SK-N-SH (cell line): ENCODE measurements at regions not wholly inside any gene's neighbourhood (a gene's known extent, or its start where the extent isn't known, plus 50 kb on each side); places are given as distances from the start of the nearest gene placed in this dataset.

Source experiments
- CTCF ChIA-PET: fragments of 300-600, 350-600 bp; formaldehyde crosslinking; extraction: SDS; loops from one replicate; lab custom pipeline; 2021; lab: Yijun Ruan, JAX
- POLR2A ChIA-PET: fragments of 350-600 bp; sonication (Branson Sonifier 250); formaldehyde crosslinking; extraction: SDS; loops from one replicate; lab custom pipeline; 2020; ENCODE audit warnings: antibody characterized with exemption, inconsistent platforms; lab: Yijun Ruan, JAX
- DNase-seq: peaks from one replicate; pipeline ENCODE4 v3.0.0; 2012
- H2AFZ ChIP-seq: fragments of 200-600 bp; sonication (generic); 2 replicates; pipeline ENCODE4 v1.8.1; 2016; ENCODE audit warnings: antibody characterized with exemption, mild to moderate bottlenecking, low read depth
- H3F3A ChIP-seq: fragments of 200-600 bp; sonication (generic); replicated peaks from 2 replicates; pipeline ENCODE3; 2016; ENCODE audit warnings: antibody characterized with exemption, mild to moderate bottlenecking; ENCODE audit not compliant: insufficient read depth
- H3K27ac ChIP-seq, 2 experiments: fragments of 200-500 bp in 1 of 2; fragments of 200-600 bp in 1 of 2; sonication (Bioruptor generic) in 1 of 2; sonication (generic), shearing (Covaris generic) in 1 of 2; 2 replicates each; pipeline versions ENCODE4 v1.5.1 to v1.6.1; 2014 to 2016; ENCODE audit warnings: low read depth in 2 of 2, inconsistent platforms in 1 of 2, low read length in 1 of 2, mild to moderate bottlenecking in 1 of 2, mixed read lengths in 1 of 2
- H3K27me3 ChIP-seq: fragments of 200-600 bp; sonication (generic), shearing (Covaris generic); 2 replicates; pipeline ENCODE4 v1.6.1; 2016; ENCODE audit warnings: mixed run types; ENCODE audit not compliant: insufficient read depth
- H3K36me3 ChIP-seq, 2 experiments: fragments of 200-500 bp in 1 of 2; fragments of 200-600 bp in 1 of 2; sonication (Bioruptor generic) in 1 of 2; sonication (generic) in 1 of 2; replicated peaks in 1 of 2; 2 replicates each; pipeline versions ENCODE3 to v1.5.1; 2014 to 2016; ENCODE audit warnings: low read length in 1 of 2, mild to moderate bottlenecking in 1 of 2; ENCODE audit not compliant: insufficient read depth in 2 of 2, control insufficient read depth in 1 of 2
- H3K4me1 ChIP-seq, 2 experiments: fragments of 200-500 bp in 1 of 2; fragments of 200-600 bp in 1 of 2; sonication (Bioruptor generic) in 1 of 2; sonication (generic), shearing (Covaris generic) in 1 of 2; 2 replicates each; pipeline versions ENCODE4 v1.5.1 to v1.6.1; 2014 to 2016; ENCODE audit warnings: low read depth in 1 of 2, low read length in 1 of 2, mixed run types in 1 of 2; ENCODE audit not compliant: insufficient read depth in 2 of 2, control insufficient read depth in 1 of 2
- H3K4me2 ChIP-seq: fragments of 200-600 bp; sonication (generic), shearing (Covaris generic); 2 replicates; pipeline ENCODE4 v1.6.1; 2017; ENCODE audit warnings: mixed run types
- H3K4me3 ChIP-seq, 2 experiments: fragments of 200-500 bp in 1 of 2; fragments of 200-600 bp in 1 of 2; sonication (Bioruptor generic) in 1 of 2; sonication (generic), shearing (Covaris generic) in 1 of 2; 2 replicates each; pipeline versions ENCODE4 v1.5.1 to v1.8.1; 2014 to 2016; ENCODE audit warnings: low read depth in 2 of 2, inconsistent platforms in 1 of 2, low read length in 1 of 2, mild to moderate bottlenecking in 1 of 2, mixed read lengths in 1 of 2, moderate library complexity in 1 of 2
- H3K79me2 ChIP-seq: fragments of 200-600 bp; sonication (generic); 2 replicates; pipeline ENCODE4 v1.8.1; 2017; ENCODE audit warnings: mild to moderate bottlenecking; ENCODE audit not compliant: insufficient read depth
- H3K9ac ChIP-seq: fragments of 200-600 bp; sonication (generic); 2 replicates; pipeline ENCODE4 v1.6.1; 2017; ENCODE audit warnings: mixed run types
- H3K9me2 ChIP-seq: fragments of 200-600 bp; sonication (generic); 2 replicates; pipeline ENCODE4 v1.6.1; 2017; ENCODE audit warnings: mixed run types
- H3K9me3 ChIP-seq: fragments of 200-600 bp; sonication (generic); 2 replicates; pipeline ENCODE4 v1.6.1; 2017; ENCODE audit warnings: mixed run types, mild to moderate bottlenecking, moderate library complexity
- H4K20me1 ChIP-seq: fragments of 200-600 bp; sonication (generic); 2 replicates; pipeline ENCODE4 v1.6.1; 2017; ENCODE audit warnings: mild to moderate bottlenecking, mixed run types; ENCODE audit not compliant: insufficient read depth
- CHD2 ChIP-seq: fragments of 150-350 bp; IDR thresholded peaks from 2 replicates; pipeline ENCODE4 v1.6.1; 2018; ENCODE audit warnings: low read length; ENCODE audit not compliant: partially characterized antibody
- ELF1 ChIP-seq: IDR thresholded peaks from 2 replicates; pipeline ENCODE4 v1.4.0; 2012
- EP300 ChIP-seq, 2 experiments: IDR thresholded peaks; 2 replicates each; pipeline versions ENCODE4 v1.4.0 to v1.6.1; 2012; ENCODE audit warnings: borderline replicate concordance in 1 of 2, low read depth in 1 of 2, low read length in 1 of 2
- EZH2phosphoT487 ChIP-seq: fragments of 200-600 bp; sonication (generic); IDR thresholded peaks from 2 replicates; pipeline ENCODE4 v1.6.1; 2017; ENCODE audit warnings: low read depth, mixed run types, mild to moderate bottlenecking, antibody characterized with exemption, moderate library complexity, borderline replicate concordance
- FOSL2 ChIP-seq: IDR thresholded peaks from 2 replicates; pipeline ENCODE4 v1.4.0; 2012; ENCODE audit warnings: low read depth, mild to moderate bottlenecking, moderate library complexity, borderline replicate concordance
- FOXJ3 ChIP-seq: sonication (generic); formaldehyde crosslinking; IDR thresholded peaks from 2 replicates; pipeline ENCODE4 v1.5.1; 2020; ENCODE audit warnings: mild to moderate bottlenecking, missing genetic modification reagents
- GABPA ChIP-seq: IDR thresholded peaks from 2 replicates; pipeline ENCODE4 v1.4.0; 2012; ENCODE audit warnings: low read depth, mild to moderate bottlenecking
- GATA2 ChIP-seq: sonication (generic); formaldehyde crosslinking; IDR thresholded peaks from 2 replicates; pipeline ENCODE4 v1.5.0; 2020; ENCODE audit warnings: mild to moderate bottlenecking, missing genetic modification reagents
- JUND ChIP-seq: IDR thresholded peaks from 2 replicates; pipeline ENCODE4 v1.4.0; 2012
- MXI1 ChIP-seq: IDR thresholded peaks from 2 replicates; pipeline ENCODE4 v1.6.1; 2012; ENCODE audit warnings: mild to moderate bottlenecking, low read depth, low read length, improper control_type of control experiment
- NFIC ChIP-seq: IDR thresholded peaks from 2 replicates; pipeline ENCODE4 v1.4.0; 2012; ENCODE audit warnings: borderline replicate concordance
- NRF1 ChIP-seq: IDR thresholded peaks from 2 replicates; pipeline ENCODE4 v1.6.1; 2012; ENCODE audit warnings: low read depth, mild to moderate bottlenecking, low read length
- POLR2AphosphoS5 ChIP-seq: IDR thresholded peaks from 2 replicates; pipeline ENCODE4 v1.6.1; 2012; ENCODE audit warnings: low read depth, low read length
- RCOR1 ChIP-seq: fragments of 150-350 bp; IDR thresholded peaks from 2 replicates; pipeline ENCODE4 v1.6.1; 2017; ENCODE audit warnings: antibody characterized with exemption, low read length
- REST ChIP-seq: IDR thresholded peaks from 2 replicates; pipeline ENCODE4 v1.6.1; 2012; ENCODE audit warnings: mild to moderate bottlenecking, low read depth, low read length, moderate library complexity
- RFX5 ChIP-seq: IDR thresholded peaks from 2 replicates; pipeline ENCODE4 v1.6.1; 2012; ENCODE audit warnings: mild to moderate bottlenecking, improper control_type of control experiment, low read length
- RXRA ChIP-seq: IDR thresholded peaks from 2 replicates; pipeline ENCODE4 v1.4.0; 2012; ENCODE audit warnings: low read depth, mild to moderate bottlenecking, borderline replicate concordance
- SIN3A ChIP-seq: IDR thresholded peaks from 2 replicates; pipeline ENCODE4 v1.6.1; 2012; ENCODE audit warnings: low read depth, mild to moderate bottlenecking, low read length, moderate library complexity, borderline replicate concordance
- TAF1 ChIP-seq: IDR thresholded peaks from 2 replicates; pipeline ENCODE4 v1.6.1; 2012; ENCODE audit warnings: low read depth, mild to moderate bottlenecking, low read length, moderate library complexity, borderline replicate concordance
- TCF12 ChIP-seq: IDR thresholded peaks from 2 replicates; pipeline ENCODE4 v1.4.0; 2012
- WGBS: methylation state at CpG from one replicate; pipeline ENCODE4 v1.1.6; 2017; ENCODE audit warnings: low lambda C conversion rate; 5-methylcytosine and 5-hydroxymethylcytosine counted together
- TF ChIP-seq, protein P1 (sequence below): fragments of 200-600 bp; sonication (generic); IDR thresholded peaks from 2 replicates; pipeline ENCODE4 v1.6.1; 2017; ENCODE audit warnings: antibody characterized with exemption, mild to moderate bottlenecking, moderate library complexity
- TF ChIP-seq, protein P2 (sequence below): IDR thresholded peaks from 2 replicates; pipeline ENCODE4; 2012
- TF ChIP-seq, protein P3 (sequence below): IDR thresholded peaks from 2 replicates; pipeline ENCODE4 v1.4.0; 2012; ENCODE audit warnings: low read depth

- DNase-seq = no peak
- H3K4me3 ChIP-seq = no peak overlapping the region
- ChIA-PET CTCF (no interaction called here), POLR2A (no interaction called here)
- no peaks in the 10 kb centered on the region for H3F3A ChIP-seq
- no peaks in the 10 kb centered on the region for H4K20me1 ChIP-seq
- no peak overlapping the region for H3K4me2 ChIP-seq
- TF ChIP-seq POLR2AphosphoS5 (no peak), TCF12 (no peak), NFIC (no peak), NRF1 (no peak), CHD2 (no peak), RFX5 (no peak), FOXJ3 (no peak), GABPA (no peak), FOSL2 (no peak), GATA2 (no peak), RCOR1 (no peak), TAF1 (no peak), SIN3A (no peak), ELF1 (no peak)
- TF ChIP-seq, protein P1, sequence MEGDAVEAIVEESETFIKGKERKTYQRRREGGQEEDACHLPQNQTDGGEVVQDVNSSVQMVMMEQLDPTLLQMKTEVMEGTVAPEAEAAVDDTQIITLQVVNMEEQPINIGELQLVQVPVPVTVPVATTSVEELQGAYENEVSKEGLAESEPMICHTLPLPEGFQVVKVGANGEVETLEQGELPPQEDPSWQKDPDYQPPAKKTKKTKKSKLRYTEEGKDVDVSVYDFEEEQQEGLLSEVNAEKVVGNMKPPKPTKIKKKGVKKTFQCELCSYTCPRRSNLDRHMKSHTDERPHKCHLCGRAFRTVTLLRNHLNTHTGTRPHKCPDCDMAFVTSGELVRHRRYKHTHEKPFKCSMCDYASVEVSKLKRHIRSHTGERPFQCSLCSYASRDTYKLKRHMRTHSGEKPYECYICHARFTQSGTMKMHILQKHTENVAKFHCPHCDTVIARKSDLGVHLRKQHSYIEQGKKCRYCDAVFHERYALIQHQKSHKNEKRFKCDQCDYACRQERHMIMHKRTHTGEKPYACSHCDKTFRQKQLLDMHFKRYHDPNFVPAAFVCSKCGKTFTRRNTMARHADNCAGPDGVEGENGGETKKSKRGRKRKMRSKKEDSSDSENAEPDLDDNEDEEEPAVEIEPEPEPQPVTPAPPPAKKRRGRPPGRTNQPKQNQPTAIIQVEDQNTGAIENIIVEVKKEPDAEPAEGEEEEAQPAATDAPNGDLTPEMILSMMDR = no peak
- no peak overlapping the region for H3K9ac ChIP-seq
- H3K36me3 ChIP-seq = no peaks in the 10 kb centered on the region
- no peak overlapping the region for H3K27ac ChIP-seq
- 88% methylated on average over 3 of the region's 3 CpGs for WGBS
- H3K27me3 ChIP-seq = no peaks in the 10 kb centered on the region
- H3K79me2 ChIP-seq = no peaks in the 10 kb centered on the region
- H3K4me1 ChIP-seq = no peaks in the 10 kb centered on the region
- no peaks in the 10 kb centered on the region for H3K9me3 ChIP-seq
- no peak overlapping the region for H2AFZ ChIP-seq
- no peaks in the 10 kb centered on the region for H3K9me2 ChIP-seq
Measured at GRCh38 chr5:53820802-53821171, 260.3 kb downstream of the NDUFS4 start.

GRCh38 chr5:53825016-53825415, 264.6 kb downstream of the NDUFS4 start:
- Histone ChIP-seq H3F3A (no peaks in the 10 kb centered on the region), H2AFZ (no peak overlapping the region), H3K9me3 (no peaks in the 10 kb centered on the region), H3K9me2 (no peaks in the 10 kb centered on the region), H3K4me1 (no peaks in the 10 kb centered on the region), H3K27ac (no peak overlapping the region), H3K4me3 (no peak overlapping the region), H4K20me1 (no peaks in the 10 kb centered on the region), H3K27me3 (no peaks in the 10 kb centered on the region), H3K79me2 (no peaks in the 10 kb centered on the region), H3K36me3 (no peaks in the 10 kb centered on the region), H3K9ac (no peak overlapping the region), H3K4me2 (no peak overlapping the region)
- 76% methylated on average over 5 of the region's 5 CpGs for WGBS
- no peak for DNase-seq
- POLR2A ChIA-PET = no interaction called here
- CTCF ChIA-PET = interaction anchor here (1.2 kb wide), 1 partner anchor 419 kb away, joined by 3 read pairs; no protein-coding TSS in a partner anchor
- TF ChIP-seq FOSL2 (no peak), RXRA (no peak), REST (no peak), SIN3A (no peak), EZH2phosphoT487 (no peak), RCOR1 (no peak), MXI1 (no peak), JUND (no peak), TAF1 (no peak), ELF1 (no peak), EP300 (IDR thresholded peaks at IDR 0.05; ENCODE audit: borderline replicate concordance in 1 of 2, low read depth in 1 of 2, low read length in 1 of 2) (no peak)
- TF ChIP-seq, protein P2, sequence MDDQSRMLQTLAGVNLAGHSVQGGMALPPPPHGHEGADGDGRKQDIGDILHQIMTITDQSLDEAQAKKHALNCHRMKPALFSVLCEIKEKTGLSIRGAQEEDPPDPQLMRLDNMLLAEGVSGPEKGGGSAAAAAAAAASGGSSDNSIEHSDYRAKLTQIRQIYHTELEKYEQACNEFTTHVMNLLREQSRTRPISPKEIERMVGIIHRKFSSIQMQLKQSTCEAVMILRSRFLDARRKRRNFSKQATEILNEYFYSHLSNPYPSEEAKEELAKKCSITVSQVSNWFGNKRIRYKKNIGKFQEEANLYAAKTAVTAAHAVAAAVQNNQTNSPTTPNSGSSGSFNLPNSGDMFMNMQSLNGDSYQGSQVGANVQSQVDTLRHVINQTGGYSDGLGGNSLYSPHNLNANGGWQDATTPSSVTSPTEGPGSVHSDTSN = no peak
- TF ChIP-seq, protein P3, sequence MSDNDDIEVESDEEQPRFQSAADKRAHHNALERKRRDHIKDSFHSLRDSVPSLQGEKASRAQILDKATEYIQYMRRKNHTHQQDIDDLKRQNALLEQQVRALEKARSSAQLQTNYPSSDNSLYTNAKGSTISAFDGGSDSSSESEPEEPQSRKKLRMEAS = no peak
